ENCODE measurements at regions not wholly inside any gene's neighbourhood (a gene's known extent, or its start where the extent isn't known, plus 50 kb on each side); places are given as distances from the start of the nearest gene placed in this dataset.

- no peaks in the 10 kb centered on the region for H3K36me3 ChIP-seq (ENCODE audit: low read depth, missing control alignments)
- no peaks in the 10 kb centered on the region for H3K4me1 ChIP-seq
- no peak for DNase-seq
- no peak overlapping the region for H3K4me3 ChIP-seq
- no peaks in the 10 kb centered on the region for H3K9me3 ChIP-seq
- intact Hi-C loops (cut with DNase I; ENCODE audit: low total_unique reads) = no loop called here
- H3K27ac ChIP-seq = no peak overlapping the region
- WGBS, 2 donors = 79 to 80% methylated on average over 3 of the region's 3 CpGs
- no peak for TF ChIP-seq CTCF (IDR thresholded peaks at IDR 0.05)
- no peak for TF ChIP-seq POLR2A (IDR thresholded peaks at IDR 0.05)
- H3K27me3 ChIP-seq = no peaks in the 10 kb centered on the region
Measured at GRCh38 chr5:29230591-29230990, 1962.9 kb upstream of the CDH6 start.

- Histone ChIP-seq H3K27me3 (no peaks in the 10 kb centered on the region), H3K9me3 (no peaks in the 10 kb centered on the region), H3K4me1 (no peaks in the 10 kb centered on the region), H3K36me3 (ENCODE audit: low read depth, missing control alignments) (no peaks in the 10 kb centered on the region), H3K27ac (no peak overlapping the region), H3K4me3 (no peak overlapping the region)
- WGBS, 2 donors = 71 to 73% methylated on average over 2 of the region's 2 CpGs
- DNase-seq = no peak
- intact Hi-C loops (cut with DNase I; ENCODE audit: low total_unique reads) = no loop called here
- TF ChIP-seq POLR2A (IDR thresholded peaks at IDR 0.05) (no peak), CTCF (IDR thresholded peaks at IDR 0.05) (no peak)
Measured at GRCh38 chr5:29229461-29229860, 1964.0 kb upstream of the CDH6 start.

GRCh38 chr5:29218138-29218537 lies 1975.3 kb upstream of the CDH6 start:
- Histone ChIP-seq H3K4me1 (no peaks in the 10 kb centered on the region), H3K27ac (no peak overlapping the region), H3K4me3 (no peak overlapping the region), H3K9me3 (no peaks in the 10 kb centered on the region), H3K36me3 (ENCODE audit: low read depth, missing control alignments) (no peaks in the 10 kb centered on the region), H3K27me3 (no peaks in the 10 kb centered on the region)
- TF ChIP-seq POLR2A (IDR thresholded peaks at IDR 0.05) (no peak), CTCF (IDR thresholded peaks at IDR 0.05) (no peak)
- no peak for DNase-seq
- intact Hi-C loops (cut with DNase I; ENCODE audit: low total_unique reads) = no loop called here

GRCh38 chr5:29214839-29215238 lies 1978.6 kb upstream of the CDH6 start:
- WGBS, 2 donors = 44 to 55% methylated on average over 1 of the region's 1 CpG

More at GRCh38 chr5:29214839-29215238, 1978.6 kb upstream of the CDH6 start:
- no peak for DNase-seq
- Histone ChIP-seq H3K4me1 (no peaks in the 10 kb centered on the region), H3K27me3 (no peaks in the 10 kb centered on the region), H3K4me3 (no peak overlapping the region), H3K36me3 (ENCODE audit: low read depth, missing control alignments) (no peaks in the 10 kb centered on the region), H3K27ac (no peak overlapping the region), H3K9me3 (no peaks in the 10 kb centered on the region)
- intact Hi-C loops (cut with DNase I; ENCODE audit: low total_unique reads) = no loop called here
- TF ChIP-seq POLR2A (IDR thresholded peaks at IDR 0.05) (no peak), CTCF (IDR thresholded peaks at IDR 0.05) (no peak)

Data from testis (tissue), 2 donors.